Trophoblast cell (in vitro differentiated cells and primary cell): ENCODE measurements at regions not wholly inside any gene's neighbourhood (a gene's known extent, or its start where the extent isn't known, plus 50 kb on each side); places are given as distances from the start of the nearest gene placed in this dataset.

ENCODE experiments used
- DNase-seq, 2 donors: peaks; one replicate each; pipeline ENCODE4 v3.0.0-alpha.2; 2016
- H2AFZ ChIP-seq: 2 replicates; pipeline ENCODE4 v1.6.1; 2013; ENCODE audit warnings: low read length, moderate library complexity, mild to moderate bottlenecking; ENCODE audit not compliant: insufficient read depth, poor library complexity
- H2AK5ac ChIP-seq: 2 replicates; pipeline ENCODE4 v1.6.1; 2013; ENCODE audit warnings: mild to moderate bottlenecking, low read length
- H2BK120ac ChIP-seq: 2 replicates; pipeline ENCODE4 v1.6.1; 2013; ENCODE audit warnings: low read length, mild to moderate bottlenecking, moderate library complexity; ENCODE audit not compliant: insufficient read depth, poor library complexity
- H2BK12ac ChIP-seq: 2 replicates; pipeline ENCODE4 v1.6.1; 2013; ENCODE audit warnings: mild to moderate bottlenecking, low read length, moderate library complexity
- H2BK5ac ChIP-seq: 2 replicates; pipeline ENCODE4 v1.6.1; 2013; ENCODE audit warnings: low read length, low read depth, moderate library complexity, mild to moderate bottlenecking; ENCODE audit not compliant: poor library complexity
- H3K14ac ChIP-seq: 2 replicates; pipeline ENCODE4 v1.6.1; 2013; ENCODE audit warnings: mild to moderate bottlenecking, low read length
- H3K18ac ChIP-seq: 2 replicates; pipeline ENCODE4 v1.6.1; 2013; ENCODE audit warnings: mild to moderate bottlenecking, low read length
- H3K23ac ChIP-seq: 2 replicates; pipeline ENCODE4 v1.6.1; 2013; ENCODE audit warnings: low read length
- H3K27ac ChIP-seq: 2 replicates; pipeline ENCODE4 v1.5.1; 2013; ENCODE audit warnings: low read depth, mild to moderate bottlenecking, inconsistent platforms, low read length, moderate library complexity
- H3K27me3 ChIP-seq: 2 replicates; pipeline ENCODE4 v1.6.1; 2013; ENCODE audit warnings: inconsistent platforms, mild to moderate bottlenecking, low read length, moderate library complexity; ENCODE audit not compliant: insufficient read depth
- H3K36me3 ChIP-seq, 2 experiments: 1 replicate in 1 of 2; 2 replicates in 1 of 2; pipeline ENCODE4 v1.6.1; 2013; ENCODE audit warnings: low read length in 2 of 2, mild to moderate bottlenecking in 2 of 2, moderate library complexity in 1 of 2; ENCODE audit not compliant: insufficient read depth in 2 of 2, control insufficient read depth in 1 of 2
- H3K4ac ChIP-seq: 2 replicates; pipeline ENCODE4 v1.6.1; 2013; ENCODE audit warnings: low read depth, mild to moderate bottlenecking, low read length, moderate library complexity
- H3K4me1 ChIP-seq, 2 experiments: 1 replicate in 1 of 2; 2 replicates in 1 of 2; pipeline ENCODE4 v1.6.1; 2013; ENCODE audit warnings: low read length in 2 of 2, mild to moderate bottlenecking in 2 of 2, moderate library complexity in 1 of 2; ENCODE audit not compliant: insufficient read depth in 2 of 2, control insufficient read depth in 1 of 2
- H3K4me2 ChIP-seq: 2 replicates; pipeline ENCODE4 v1.6.1; 2013; ENCODE audit warnings: inconsistent platforms, mild to moderate bottlenecking, low read length, moderate library complexity
- H3K4me3 ChIP-seq: 2 replicates; pipeline ENCODE4 v1.5.1; 2013; ENCODE audit warnings: mild to moderate bottlenecking, low read depth, low read length, inconsistent platforms
- H3K79me1 ChIP-seq: one replicate; pipeline ENCODE4 v1.6.1; 2013; ENCODE audit warnings: low read length
- H3K79me2 ChIP-seq: 2 replicates; pipeline ENCODE4 v1.6.1; 2013; ENCODE audit warnings: low read length, mild to moderate bottlenecking; ENCODE audit not compliant: control insufficient read depth, insufficient read depth, poor library complexity
- H3K9ac ChIP-seq: 2 replicates; pipeline ENCODE4 v1.6.1; 2013; ENCODE audit warnings: mild to moderate bottlenecking, low read length
- H3K9me3 ChIP-seq: 2 replicates; pipeline ENCODE4 v1.6.1; 2013; ENCODE audit warnings: low read depth, mild to moderate bottlenecking, control low read depth, inconsistent platforms, low read length; ENCODE audit not compliant: insufficient read depth
- H4K12ac ChIP-seq: 2 replicates; pipeline ENCODE4 v1.6.1; 2013; ENCODE audit warnings: low read depth, mild to moderate bottlenecking, low read length, moderate library complexity
- H4K8ac ChIP-seq: 2 replicates; pipeline ENCODE4 v1.6.1; 2013; ENCODE audit warnings: low read depth, mild to moderate bottlenecking, low read length, moderate library complexity
- H4K91ac ChIP-seq: one replicate; pipeline ENCODE4 v1.6.1; 2013; ENCODE audit warnings: low read depth, mild to moderate bottlenecking, low read length, moderate library complexity
- WGBS: extraction: QIAGEN DNeasy Blood & Tissue Kit; methylation state at CpG from one replicate; pipeline ENCODE4 v1.1.7; 2013; ENCODE audit warnings: missing lambda C conversion rate; ENCODE audit not compliant: insufficient read length, insufficient coverage; ENCODE audit errors: extremely low coverage; 5-methylcytosine and 5-hydroxymethylcytosine counted together

DNA sequence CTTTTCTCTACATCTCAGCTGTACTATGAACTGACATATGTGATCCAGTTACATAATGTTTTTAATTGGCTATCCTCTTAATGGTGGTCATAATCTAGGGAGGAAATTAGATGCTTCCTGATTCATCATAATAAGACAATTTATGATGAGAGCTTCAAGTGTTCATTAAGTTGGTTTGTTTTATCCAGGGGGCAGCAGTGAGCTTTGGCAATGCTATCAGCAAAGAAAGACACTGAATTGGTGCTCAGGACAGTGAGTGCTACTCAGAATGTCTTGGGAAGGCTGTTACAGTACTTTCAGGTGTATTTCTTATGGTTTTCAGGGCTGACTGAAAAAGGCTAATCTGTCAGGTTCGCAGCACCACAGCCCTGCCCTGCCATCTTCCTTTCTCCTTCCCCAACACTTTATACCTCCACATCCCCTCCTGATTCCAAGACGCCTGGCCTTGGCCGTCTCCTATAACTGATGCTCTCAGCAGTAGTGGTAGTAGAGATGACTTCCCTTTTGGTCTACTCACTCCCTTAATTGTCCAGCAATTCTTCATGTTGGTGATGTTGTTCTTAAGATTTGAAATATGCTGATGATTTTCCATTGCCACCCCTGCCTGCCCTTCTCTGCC lies 67.0 kb upstream of the TNFAIP3 start:
- H3K4me3 ChIP-seq = no peak overlapping the region
- no peak overlapping the region for H3K4me2 ChIP-seq
- no peak overlapping the region for H2BK5ac ChIP-seq
- H3K79me2 ChIP-seq = no peaks in the 10 kb centered on the region
- H3K4ac ChIP-seq = no peak overlapping the region
- no peaks in the 10 kb centered on the region for H3K36me3 ChIP-seq
- H2BK120ac ChIP-seq = no peak overlapping the region
- peak; percentile 46 to 81 for DNase-seq
- H3K4me1 ChIP-seq = peaks cover 0 to 2% of the 10 kb centered on the region in 2 experiments
- H4K8ac ChIP-seq = no peak overlapping the region
- no peak overlapping the region for H3K9ac ChIP-seq
- no peaks in the 10 kb centered on the region for H3K27me3 ChIP-seq
- H2BK12ac ChIP-seq = no peak overlapping the region
- H4K91ac ChIP-seq = no peak overlapping the region
- no peak overlapping the region for H4K12ac ChIP-seq
- no peak overlapping the region for H3K23ac ChIP-seq
- H3K14ac ChIP-seq = no peak overlapping the region
- no peak overlapping the region for H2AK5ac ChIP-seq
- H3K18ac ChIP-seq = no peak overlapping the region
- H3K27ac ChIP-seq = no peak overlapping the region
- H3K79me1 ChIP-seq = no peaks in the 10 kb centered on the region
- H2AFZ ChIP-seq = no peak overlapping the region
- H3K9me3 ChIP-seq = no peaks in the 10 kb centered on the region
- WGBS = no CpG with 5 or more reads among the region's 3 CpGs

DNA sequence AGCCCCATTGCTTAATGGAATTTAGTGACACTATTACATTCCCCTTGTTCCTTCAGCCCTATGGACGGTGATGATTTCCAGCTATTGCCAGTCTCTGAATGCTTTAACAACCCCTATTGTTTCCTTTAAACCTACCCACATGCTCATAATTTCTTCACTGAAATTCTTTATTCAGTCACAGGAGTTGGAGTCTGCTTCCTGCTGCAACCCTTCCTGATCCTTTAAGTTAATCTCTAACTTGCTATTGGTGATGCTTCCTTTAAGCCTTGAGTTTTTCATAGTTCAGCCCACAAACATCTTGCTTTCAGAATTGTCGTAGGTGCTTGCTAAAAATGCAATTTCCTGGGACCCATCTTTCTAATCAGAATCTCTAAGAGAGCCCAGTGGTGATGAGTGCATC lies 66.3 kb upstream of the TNFAIP3 start:
- DNase-seq = peak in 1 of 2 donors; percentile 31
- H3K4me2 ChIP-seq = no peak overlapping the region
- peaks cover 2% of the 10 kb centered on the region in 2 experiments for H3K4me1 ChIP-seq
- no peak overlapping the region for H2AK5ac ChIP-seq
- no peak overlapping the region for H2BK12ac ChIP-seq
- H3K36me3 ChIP-seq = no peaks in the 10 kb centered on the region
- no peak overlapping the region for H4K12ac ChIP-seq
- H3K4me3 ChIP-seq = no peak overlapping the region
- no peak overlapping the region for H3K9ac ChIP-seq
- H3K23ac ChIP-seq = no peak overlapping the region
- no peak overlapping the region for H3K4ac ChIP-seq
- H2BK120ac ChIP-seq = no peak overlapping the region
- H4K8ac ChIP-seq = no peak overlapping the region
- H3K27ac ChIP-seq = no peak overlapping the region
- H4K91ac ChIP-seq = no peak overlapping the region
- no peaks in the 10 kb centered on the region for H3K27me3 ChIP-seq
- H2AFZ ChIP-seq = no peak overlapping the region
- no peaks in the 10 kb centered on the region for H3K9me3 ChIP-seq
- no peak overlapping the region for H3K14ac ChIP-seq
- H3K18ac ChIP-seq = no peak overlapping the region
- no peaks in the 10 kb centered on the region for H3K79me1 ChIP-seq
- no CpG with 5 or more reads among the region's 2 CpGs for WGBS
- H3K79me2 ChIP-seq = no peaks in the 10 kb centered on the region
- no peak overlapping the region for H2BK5ac ChIP-seq

GRCh38 chr6:137801352-137802114 lies 65.5 kb upstream of the TNFAIP3 start:
- Histone ChIP-seq H3K27ac (peak overlapping the region; percentile 24), H2BK120ac (peak overlapping the region; percentile 33), H3K27me3 (no peaks in the 10 kb centered on the region), H3K18ac (no peak overlapping the region), H3K14ac (peak overlapping the region; percentile 41), H3K79me2 (no peaks in the 10 kb centered on the region), H3K4me1 (peaks cover 2% of the 10 kb centered on the region in 2 experiments), H3K79me1 (no peaks in the 10 kb centered on the region), H3K4ac (no peak overlapping the region), H3K9ac (no peak overlapping the region), H4K12ac (no peak overlapping the region), H2AK5ac (no peak overlapping the region), H4K91ac (peak overlapping the region; percentile 51), H3K4me2 (no peak overlapping the region), H3K36me3 (no peaks in the 10 kb centered on the region), H3K4me3 (no peak overlapping the region), H4K8ac (peak overlapping the region; percentile 21), H2BK5ac (peak overlapping the region; percentile 32), H3K23ac (no peak overlapping the region), H2BK12ac (peak overlapping the region; percentile 38), H3K9me3 (no peaks in the 10 kb centered on the region), H2AFZ (no peak overlapping the region)
- DNase-seq = no peak
- WGBS = no CpG with 5 or more reads among the region's 5 CpGs

DNA sequence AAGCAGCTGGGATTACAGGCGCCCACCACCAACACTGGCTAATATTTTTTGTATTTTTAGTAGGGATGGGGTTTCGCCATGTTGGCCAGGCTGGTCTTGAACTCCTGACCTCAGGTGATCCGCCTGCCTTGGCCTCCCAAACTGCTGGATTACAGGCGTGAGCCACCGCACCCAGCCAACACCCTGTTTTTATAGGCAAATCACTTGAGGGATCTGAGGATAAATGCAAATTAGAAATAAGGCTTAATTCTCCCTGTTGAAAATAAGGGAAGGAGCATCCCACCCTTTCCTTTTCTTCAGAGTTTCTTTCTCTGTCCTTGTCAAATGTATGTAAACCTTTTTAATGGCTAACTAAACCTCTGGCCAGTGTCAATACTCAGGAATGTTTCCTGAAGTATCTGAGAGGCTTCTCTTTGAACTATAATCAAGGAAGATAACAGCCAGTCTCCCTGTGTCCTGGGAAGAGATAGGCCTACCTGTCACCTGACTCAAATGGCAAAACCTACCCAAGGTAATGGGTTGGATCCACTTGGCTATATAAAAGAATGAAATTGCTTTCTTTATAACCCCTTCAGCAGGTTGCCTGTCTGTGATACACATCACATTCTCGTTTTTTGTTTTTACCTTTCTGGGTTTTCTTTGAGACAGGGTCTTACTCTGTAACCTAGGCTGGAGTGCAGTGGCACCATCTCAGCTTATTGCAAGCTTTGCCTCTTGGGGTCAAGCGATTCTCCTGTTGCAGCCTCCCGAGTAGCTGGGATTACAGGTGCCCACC lies 64.5 kb upstream of the TNFAIP3 start:
- peak overlapping the region; percentile 21 for H3K27ac ChIP-seq
- H2BK120ac ChIP-seq = no peak overlapping the region
- no peak overlapping the region for H4K8ac ChIP-seq
- H4K91ac ChIP-seq = peak overlapping the region; percentile 39
- no peak overlapping the region for H3K4me2 ChIP-seq
- no peaks in the 10 kb centered on the region for H3K79me1 ChIP-seq
- no peak overlapping the region for H3K14ac ChIP-seq
- no CpG with 5 or more reads among the region's 8 CpGs for WGBS
- H3K9ac ChIP-seq = no peak overlapping the region
- no peaks in the 10 kb centered on the region for H3K9me3 ChIP-seq
- no peak overlapping the region for H2BK5ac ChIP-seq
- no peak overlapping the region for H3K4me3 ChIP-seq
- H3K27me3 ChIP-seq = no peaks in the 10 kb centered on the region
- no peaks in the 10 kb centered on the region for H3K79me2 ChIP-seq
- no peak overlapping the region for H3K23ac ChIP-seq
- H3K18ac ChIP-seq = peak overlapping the region; percentile 11
- peaks cover 2% of the 10 kb centered on the region in 2 experiments for H3K4me1 ChIP-seq
- no peak overlapping the region for H2BK12ac ChIP-seq
- DNase-seq = no peak
- no peak overlapping the region for H3K4ac ChIP-seq
- no peak overlapping the region for H4K12ac ChIP-seq
- H2AFZ ChIP-seq = no peak overlapping the region
- no peak overlapping the region for H2AK5ac ChIP-seq
- no peaks in the 10 kb centered on the region for H3K36me3 ChIP-seq
